ENCODE measurements at regions not wholly inside any gene's neighbourhood (a gene's known extent, or its start where the extent isn't known, plus 50 kb on each side); places are given as distances from the start of the nearest gene placed in this dataset.

GRCh38 chrX:7286168-7286837, 138.3 kb upstream of the PUDP start:
- TF ChIP-seq, protein P1, sequence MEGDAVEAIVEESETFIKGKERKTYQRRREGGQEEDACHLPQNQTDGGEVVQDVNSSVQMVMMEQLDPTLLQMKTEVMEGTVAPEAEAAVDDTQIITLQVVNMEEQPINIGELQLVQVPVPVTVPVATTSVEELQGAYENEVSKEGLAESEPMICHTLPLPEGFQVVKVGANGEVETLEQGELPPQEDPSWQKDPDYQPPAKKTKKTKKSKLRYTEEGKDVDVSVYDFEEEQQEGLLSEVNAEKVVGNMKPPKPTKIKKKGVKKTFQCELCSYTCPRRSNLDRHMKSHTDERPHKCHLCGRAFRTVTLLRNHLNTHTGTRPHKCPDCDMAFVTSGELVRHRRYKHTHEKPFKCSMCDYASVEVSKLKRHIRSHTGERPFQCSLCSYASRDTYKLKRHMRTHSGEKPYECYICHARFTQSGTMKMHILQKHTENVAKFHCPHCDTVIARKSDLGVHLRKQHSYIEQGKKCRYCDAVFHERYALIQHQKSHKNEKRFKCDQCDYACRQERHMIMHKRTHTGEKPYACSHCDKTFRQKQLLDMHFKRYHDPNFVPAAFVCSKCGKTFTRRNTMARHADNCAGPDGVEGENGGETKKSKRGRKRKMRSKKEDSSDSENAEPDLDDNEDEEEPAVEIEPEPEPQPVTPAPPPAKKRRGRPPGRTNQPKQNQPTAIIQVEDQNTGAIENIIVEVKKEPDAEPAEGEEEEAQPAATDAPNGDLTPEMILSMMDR (IDR thresholded peaks at IDR 0.05; ENCODE audit: unreplicated experiment in 3 of 3) = no peak
- no peak overlapping the region for H3K27ac Mint-ChIP-seq
- no peak overlapping the region for H3K4me3 Mint-ChIP-seq
- no peaks in the 10 kb centered on the region for H3K4me1 Mint-ChIP-seq
- H3K27me3 Mint-ChIP-seq (ENCODE audit: low read depth) = no peaks in the 10 kb centered on the region
- no peaks in the 10 kb centered on the region for H3K9me3 Mint-ChIP-seq
- no peaks in the 10 kb centered on the region for H3K36me3 Mint-ChIP-seq (ENCODE audit: low read depth)

DNA sequence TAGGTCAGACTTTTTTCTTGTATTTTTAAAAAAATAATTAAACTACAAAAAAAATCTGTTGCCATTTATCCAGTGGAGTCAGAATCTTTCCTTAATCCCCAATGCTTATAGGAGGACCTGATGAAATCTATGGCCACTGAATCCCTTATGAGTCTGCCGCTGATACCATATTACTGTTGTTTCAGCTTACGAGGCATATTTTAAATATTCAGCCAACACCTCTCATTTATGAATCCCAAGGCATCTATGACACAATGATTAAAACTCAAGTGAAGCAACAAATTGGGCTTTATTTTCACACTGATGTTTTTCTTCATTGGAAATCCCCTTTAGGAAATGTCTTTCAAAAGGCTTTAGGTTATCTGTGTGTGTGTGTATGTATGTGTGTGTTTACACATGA, 137.8 kb upstream of the PUDP start:
- Mint-ChIP-seq H3K36me3 (ENCODE audit: low read depth) (no peaks in the 10 kb centered on the region), H3K9me3 (no peaks in the 10 kb centered on the region), H3K4me1 (no peaks in the 10 kb centered on the region), H3K4me3 (no peak overlapping the region), H3K27ac (no peak overlapping the region), H3K27me3 (ENCODE audit: low read depth) (no peaks in the 10 kb centered on the region)
- TF ChIP-seq, protein P1 (IDR thresholded peaks at IDR 0.05; ENCODE audit: unreplicated experiment in 3 of 3) = no peak

- H3K36me3 Mint-ChIP-seq (ENCODE audit: low read depth) = no peaks in the 10 kb centered on the region
- H3K4me1 Mint-ChIP-seq = peaks cover 11% of the 10 kb centered on the region
- H3K27me3 Mint-ChIP-seq (ENCODE audit: low read depth) = no peaks in the 10 kb centered on the region
- H3K4me3 Mint-ChIP-seq = no peak overlapping the region
- TF ChIP-seq, protein P1 (IDR thresholded peaks at IDR 0.05; ENCODE audit: unreplicated experiment in 3 of 3) = no peak
- no peak overlapping the region for H3K27ac Mint-ChIP-seq
- no peaks in the 10 kb centered on the region for H3K9me3 Mint-ChIP-seq
Measured at GRCh38 chrX:7283741-7284140, 135.8 kb upstream of the PUDP start.

DNA sequence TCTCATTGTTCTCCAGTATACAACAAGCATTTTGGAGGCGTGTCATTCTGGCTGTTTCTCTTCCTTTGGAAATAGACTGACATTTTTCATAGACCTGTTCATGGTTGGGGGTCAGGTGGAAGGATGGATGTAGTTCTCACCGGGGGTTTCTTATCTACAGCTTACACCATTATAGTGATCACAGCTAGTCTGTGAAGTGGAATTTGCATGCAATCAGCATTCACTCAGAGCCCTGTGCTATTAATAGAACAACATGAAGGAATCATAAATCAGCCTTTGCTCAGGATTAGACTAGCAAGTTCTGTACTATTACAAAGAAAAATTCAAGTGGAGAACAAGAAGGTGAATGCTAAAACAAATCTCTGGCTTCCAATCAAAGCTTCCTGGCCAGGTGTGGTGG, 132.6 kb upstream of the PUDP start:
- H3K4me1 Mint-ChIP-seq = peaks cover 22% of the 10 kb centered on the region

DNA sequence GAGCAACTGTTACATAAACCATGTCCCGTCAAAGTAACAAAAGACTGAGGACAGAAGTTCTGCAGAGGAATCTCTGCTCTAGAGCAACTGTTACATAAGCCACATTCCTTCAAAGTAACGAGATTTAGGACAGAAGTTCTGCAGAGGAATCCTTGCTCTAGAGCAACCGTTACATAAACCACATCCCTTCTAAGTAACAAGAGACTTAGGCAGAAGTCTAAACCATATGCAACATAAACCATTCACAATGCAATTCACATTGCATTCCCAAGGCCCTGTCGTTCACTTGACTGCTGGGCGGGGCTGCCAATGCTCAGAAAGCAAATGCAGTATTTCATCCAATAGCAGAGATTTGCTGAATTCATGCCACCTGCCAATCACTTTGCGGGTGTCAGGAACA, 124.4 kb upstream of the PUDP start:
- no peak overlapping the region for H3K27ac Mint-ChIP-seq
- no peaks in the 10 kb centered on the region for H3K36me3 Mint-ChIP-seq (ENCODE audit: low read depth)
- H3K27me3 Mint-ChIP-seq (ENCODE audit: low read depth) = peaks cover 4% of the 10 kb centered on the region

More for the DNA sequence above, 132.6 kb upstream of the PUDP start:
- H3K4me3 Mint-ChIP-seq = no peak overlapping the region
- no peaks in the 10 kb centered on the region for H3K9me3 Mint-ChIP-seq
- H3K27ac Mint-ChIP-seq = no peak overlapping the region
- H3K36me3 Mint-ChIP-seq (ENCODE audit: low read depth) = no peaks in the 10 kb centered on the region
- TF ChIP-seq, protein P1 (IDR thresholded peaks at IDR 0.05; ENCODE audit: unreplicated experiment in 3 of 3) = no peak
- H3K27me3 Mint-ChIP-seq (ENCODE audit: low read depth) = no peaks in the 10 kb centered on the region

More for the DNA sequence above, 124.4 kb upstream of the PUDP start:
- Mint-ChIP-seq H3K4me3 (no peak overlapping the region), H3K9me3 (no peaks in the 10 kb centered on the region), H3K4me1 (peaks cover 33% of the 10 kb centered on the region)
- TF ChIP-seq, protein P1 (IDR thresholded peaks at IDR 0.05; ENCODE audit: unreplicated experiment in 3 of 3) = no peak

Measured in nephron (organoid).